ENCODE measurements at regions not wholly inside any gene's neighbourhood (a gene's known extent, or its start where the extent isn't known, plus 50 kb on each side); places are given as distances from the start of the nearest gene placed in this dataset.

- TF ChIP-seq CTCF (IDR thresholded peaks at IDR 0.05): no peak
- H3K27ac Mint-ChIP-seq: no peak overlapping the region
- CTCF ChIA-PET: no interaction called here
- intact Hi-C loops (cut with micrococcal nuclease): no loop called here
- POLR2A ChIA-PET: no interaction called here
- H3K36me3 Mint-ChIP-seq (ENCODE audit: low read depth): no peaks in the 10 kb centered on the region
- no peak for DNase-seq
- H3K4me1 Mint-ChIP-seq: no peaks in the 10 kb centered on the region
- ATAC-seq (ENCODE audit: low read depth): no peak
- no peak overlapping the region for H3K4me3 Mint-ChIP-seq
- no peaks in the 10 kb centered on the region for H3K27me3 Mint-ChIP-seq
- H3K9me3 Mint-ChIP-seq: peaks cover 5% of the 10 kb centered on the region
Observed at GRCh38 chr13:67696775-67697174, 466.6 kb upstream of the PCDH9 start.

GRCh38 chr13:67664502-67664901 is 434.4 kb upstream of the PCDH9 start:
- H3K4me3 Mint-ChIP-seq: no peak overlapping the region
- no peak for TF ChIP-seq CTCF (IDR thresholded peaks at IDR 0.05)
- H3K36me3 Mint-ChIP-seq (ENCODE audit: low read depth): no peaks in the 10 kb centered on the region
- no peak for DNase-seq
- intact Hi-C loops (cut with micrococcal nuclease): no loop called here
- no peaks in the 10 kb centered on the region for H3K4me1 Mint-ChIP-seq
- ChIA-PET CTCF (no interaction called here), POLR2A (no interaction called here)
- H3K27ac Mint-ChIP-seq: no peak overlapping the region
- no peaks in the 10 kb centered on the region for H3K27me3 Mint-ChIP-seq
- ATAC-seq (ENCODE audit: low read depth): no peak
- H3K9me3 Mint-ChIP-seq: no peaks in the 10 kb centered on the region

GRCh38 chr13:67662997-67663396 is 432.9 kb upstream of the PCDH9 start:
- no peak overlapping the region for H3K27ac Mint-ChIP-seq
- H3K4me3 Mint-ChIP-seq: no peak overlapping the region
- intact Hi-C loops (cut with micrococcal nuclease): no loop called here
- ATAC-seq (ENCODE audit: low read depth): no peak
- ChIA-PET POLR2A (no interaction called here), CTCF (no interaction called here)
- no peaks in the 10 kb centered on the region for H3K27me3 Mint-ChIP-seq
- no peak for DNase-seq
- no peaks in the 10 kb centered on the region for H3K9me3 Mint-ChIP-seq
- no peaks in the 10 kb centered on the region for H3K36me3 Mint-ChIP-seq (ENCODE audit: low read depth)
- H3K4me1 Mint-ChIP-seq: no peaks in the 10 kb centered on the region
- no peak for TF ChIP-seq CTCF (IDR thresholded peaks at IDR 0.05)

GRCh38 chr13:67652887-67653286 is 422.8 kb upstream of the PCDH9 start:
- Mint-ChIP-seq H3K27ac (no peak overlapping the region), H3K36me3 (ENCODE audit: low read depth) (no peaks in the 10 kb centered on the region), H3K9me3 (peaks cover 8% of the 10 kb centered on the region), H3K27me3 (no peaks in the 10 kb centered on the region), H3K4me1 (no peaks in the 10 kb centered on the region), H3K4me3 (no peak overlapping the region)
- CTCF ChIA-PET: no interaction called here
- no peak for ATAC-seq (ENCODE audit: low read depth)
- intact Hi-C loops (cut with micrococcal nuclease): no loop called here
- DNase-seq: no peak
- POLR2A ChIA-PET: no interaction called here
- TF ChIP-seq CTCF (IDR thresholded peaks at IDR 0.05): no peak

- H3K4me3 Mint-ChIP-seq: no peak overlapping the region
- ATAC-seq (ENCODE audit: low read depth): no peak
- TF ChIP-seq CTCF (IDR thresholded peaks at IDR 0.05): no peak
- CTCF ChIA-PET: no interaction called here
- no peaks in the 10 kb centered on the region for H3K36me3 Mint-ChIP-seq (ENCODE audit: low read depth)
- no peak overlapping the region for H3K27ac Mint-ChIP-seq
- no peaks in the 10 kb centered on the region for H3K4me1 Mint-ChIP-seq
- H3K27me3 Mint-ChIP-seq: no peaks in the 10 kb centered on the region
- POLR2A ChIA-PET: no interaction called here
- intact Hi-C loops (cut with micrococcal nuclease): no loop called here
- no peak for DNase-seq
- H3K9me3 Mint-ChIP-seq: peaks cover 8% of the 10 kb centered on the region
Observed at GRCh38 chr13:67651908-67652465, 421.9 kb upstream of the PCDH9 start.

Measured in activated B cell treated with CpG ODN at 0.5 μM for 24 hours (primary cell).